ENCODE measurements at regions not wholly inside any gene's neighbourhood (a gene's known extent, or its start where the extent isn't known, plus 50 kb on each side); places are given as distances from the start of the nearest gene placed in this dataset.

DNA sequence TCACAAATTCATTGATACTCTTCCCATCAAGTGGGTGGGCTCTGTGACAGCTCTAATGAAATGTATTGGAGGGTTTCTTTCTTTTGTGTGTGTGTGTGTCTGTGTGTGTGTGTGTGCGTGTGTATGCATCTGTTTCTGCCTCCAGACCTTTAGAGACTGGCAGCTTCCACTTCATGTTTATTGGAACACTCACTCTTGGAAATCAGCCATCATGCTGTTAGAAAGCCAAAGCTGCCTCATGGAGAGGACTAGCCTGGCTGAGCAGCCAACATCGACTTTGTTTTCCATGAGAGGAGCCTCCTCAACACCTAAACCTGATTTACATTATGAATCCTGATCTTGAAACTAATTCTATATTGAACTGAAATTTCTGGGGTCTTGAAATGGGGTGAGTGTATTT is 128.5 kb upstream of the FAM174A start:
- no peak overlapping the region for H4K91ac ChIP-seq (ENCODE audit: insufficient read length, low read depth, low read length)
- no peaks in the 10 kb centered on the region for H4K20me1 ChIP-seq (ENCODE audit: control insufficient read depth, insufficient read depth, insufficient read length)
- no peak overlapping the region for H2BK5ac ChIP-seq (ENCODE audit: insufficient read length, low read length)
- no peak overlapping the region for H3T11ph ChIP-seq (ENCODE audit: low read length)
- no peak overlapping the region for H2BK12ac ChIP-seq (ENCODE audit: insufficient read length, low read depth, low read length)
- no peak for DNase-seq
- no peak overlapping the region for H2AFZ ChIP-seq (ENCODE audit: low read length)
- H3K27me3 ChIP-seq (ENCODE audit: insufficient read depth, low read length), result no peaks in the 10 kb centered on the region
- no peak overlapping the region for H4K5ac ChIP-seq (ENCODE audit: insufficient read length, low read depth, low read length)
- H2BK20ac ChIP-seq (ENCODE audit: low read depth, low read length, poor library complexity, severe bottlenecking), result no peak overlapping the region
- H3K18ac ChIP-seq (ENCODE audit: insufficient read length, low read depth, low read length), result no peak overlapping the region
- no peaks in the 10 kb centered on the region for H3K79me2 ChIP-seq (ENCODE audit: insufficient read depth, low read length)
- H3K4ac ChIP-seq (ENCODE audit: low read depth, low read length), result no peak overlapping the region
- no peaks in the 10 kb centered on the region for H3K9me3 Mint-ChIP-seq
- no peaks in the 10 kb centered on the region for H3K79me1 ChIP-seq (ENCODE audit: insufficient read depth, low read depth, low read length, poor library complexity, severe bottlenecking)
- H2AK5ac ChIP-seq (ENCODE audit: insufficient read length, low read length), result no peak overlapping the region
- no peak overlapping the region for H4K8ac ChIP-seq (replicated peaks; ENCODE audit: insufficient read length, low read depth, low read length)
- H3K27ac ChIP-seq (ENCODE audit: insufficient read length, low read depth, low read length), result no peak overlapping the region
- H3K4me3 Mint-ChIP-seq, result no peak overlapping the region
- no peak overlapping the region for H3K56ac ChIP-seq (ENCODE audit: insufficient read length, low read depth, low read length)
- H3K23me2 ChIP-seq (ENCODE audit: insufficient read length, low read depth, low read length, poor library complexity, severe bottlenecking), result no peaks in the 10 kb centered on the region
- no peaks in the 10 kb centered on the region for H3K27me3 Mint-ChIP-seq (ENCODE audit: low read depth)
- no peak overlapping the region for H3K27ac Mint-ChIP-seq
- WGBS (ENCODE audit: extremely low coverage, insufficient read length, low lambda C conversion rate), result no CpG with 5 or more reads among the region's 2 CpGs
- H3K4me1 Mint-ChIP-seq, result no peaks in the 10 kb centered on the region
- no peaks in the 10 kb centered on the region for H3K4me1 ChIP-seq (ENCODE audit: insufficient read depth, low read length)
- no peaks in the 10 kb centered on the region for H3K9me3 ChIP-seq (ENCODE audit: control insufficient read depth, low read depth, low read length)
- no peaks in the 10 kb centered on the region for H3K36me3 Mint-ChIP-seq (ENCODE audit: insufficient read depth in 1 of 3, low read depth in 3 of 3)
- H3K9ac ChIP-seq (ENCODE audit: extremely low read depth, insufficient read length, low read length), result no peak overlapping the region
- no peak overlapping the region for H3K23ac ChIP-seq (ENCODE audit: insufficient read length, low read depth, low read length)
- TF ChIP-seq, protein P1, sequence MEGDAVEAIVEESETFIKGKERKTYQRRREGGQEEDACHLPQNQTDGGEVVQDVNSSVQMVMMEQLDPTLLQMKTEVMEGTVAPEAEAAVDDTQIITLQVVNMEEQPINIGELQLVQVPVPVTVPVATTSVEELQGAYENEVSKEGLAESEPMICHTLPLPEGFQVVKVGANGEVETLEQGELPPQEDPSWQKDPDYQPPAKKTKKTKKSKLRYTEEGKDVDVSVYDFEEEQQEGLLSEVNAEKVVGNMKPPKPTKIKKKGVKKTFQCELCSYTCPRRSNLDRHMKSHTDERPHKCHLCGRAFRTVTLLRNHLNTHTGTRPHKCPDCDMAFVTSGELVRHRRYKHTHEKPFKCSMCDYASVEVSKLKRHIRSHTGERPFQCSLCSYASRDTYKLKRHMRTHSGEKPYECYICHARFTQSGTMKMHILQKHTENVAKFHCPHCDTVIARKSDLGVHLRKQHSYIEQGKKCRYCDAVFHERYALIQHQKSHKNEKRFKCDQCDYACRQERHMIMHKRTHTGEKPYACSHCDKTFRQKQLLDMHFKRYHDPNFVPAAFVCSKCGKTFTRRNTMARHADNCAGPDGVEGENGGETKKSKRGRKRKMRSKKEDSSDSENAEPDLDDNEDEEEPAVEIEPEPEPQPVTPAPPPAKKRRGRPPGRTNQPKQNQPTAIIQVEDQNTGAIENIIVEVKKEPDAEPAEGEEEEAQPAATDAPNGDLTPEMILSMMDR (conservative IDR thresholded peaks at IDR 0.05), result no peak
- no peak overlapping the region for H3K4me2 ChIP-seq (ENCODE audit: insufficient read depth, insufficient read length, low read length)
- no peak overlapping the region for H2BK15ac ChIP-seq (ENCODE audit: low read depth, low read length)
- H2BK120ac ChIP-seq (ENCODE audit: low read depth, low read length, poor library complexity, severe bottlenecking), result no peak overlapping the region
- no peak overlapping the region for H3K14ac ChIP-seq (ENCODE audit: insufficient read depth, low read length)
